GM11168 (cell line): ENCODE measurements at regions not wholly inside any gene's neighbourhood (a gene's known extent, or its start where the extent isn't known, plus 50 kb on each side); places are given as distances from the start of the nearest gene placed in this dataset.
"Not testable (repeated sequence)": the region's sequence is repeated elsewhere in the genome, so short reads cannot be mapped to it uniquely, and the experiment has no call there.

Experiments used
- in situ Hi-C: fragments of 300-500 bp; cut with MboI; formaldehyde crosslinking; loops from one replicate; pipeline ENCODE4 v1.12.0; 2022; ENCODE audit warnings: low sequenced_read_pairs; ENCODE audit not compliant: unreplicated experiment

DNA sequence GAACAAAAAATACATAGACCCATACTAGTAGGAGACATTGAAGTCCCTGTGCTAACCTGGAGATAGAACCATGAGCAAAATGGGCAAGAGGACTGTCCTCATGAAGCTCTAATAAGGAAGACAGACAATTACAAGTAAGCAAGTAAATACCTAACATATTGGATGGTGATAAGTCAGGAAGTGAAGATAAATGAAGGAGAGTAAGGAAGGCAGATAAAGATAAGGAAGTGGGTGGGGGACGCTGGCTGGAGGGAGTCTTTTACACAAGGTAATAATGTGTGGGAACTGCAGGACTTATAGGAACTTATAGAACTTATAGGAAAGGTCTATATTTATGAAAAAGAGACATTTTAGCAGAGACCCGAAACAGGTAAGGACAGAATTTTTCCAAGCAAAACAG is 148.9 kb upstream of the ABI3BP start:
- in situ Hi-C loops = no loop called here

DNA sequence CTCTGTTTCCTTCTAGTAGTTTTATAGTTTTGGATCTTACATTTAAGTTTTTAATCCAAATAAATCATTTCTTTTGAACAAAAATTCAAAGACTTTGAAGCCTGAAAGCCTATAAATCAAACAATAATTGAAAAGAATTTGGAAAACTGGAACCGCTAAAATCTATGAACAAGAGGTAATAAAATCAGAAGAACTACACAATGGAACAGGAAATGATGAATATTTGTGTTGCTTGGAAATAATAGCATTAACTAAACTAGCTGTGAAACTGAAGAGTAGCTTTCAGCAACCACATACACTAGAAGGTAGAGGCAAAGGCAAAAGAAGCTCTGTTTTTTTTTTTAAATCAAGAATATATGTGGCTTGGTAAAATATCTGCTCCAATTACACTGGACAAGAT is 147.9 kb upstream of the ABI3BP start:
- in situ Hi-C loops = no loop called here

DNA sequence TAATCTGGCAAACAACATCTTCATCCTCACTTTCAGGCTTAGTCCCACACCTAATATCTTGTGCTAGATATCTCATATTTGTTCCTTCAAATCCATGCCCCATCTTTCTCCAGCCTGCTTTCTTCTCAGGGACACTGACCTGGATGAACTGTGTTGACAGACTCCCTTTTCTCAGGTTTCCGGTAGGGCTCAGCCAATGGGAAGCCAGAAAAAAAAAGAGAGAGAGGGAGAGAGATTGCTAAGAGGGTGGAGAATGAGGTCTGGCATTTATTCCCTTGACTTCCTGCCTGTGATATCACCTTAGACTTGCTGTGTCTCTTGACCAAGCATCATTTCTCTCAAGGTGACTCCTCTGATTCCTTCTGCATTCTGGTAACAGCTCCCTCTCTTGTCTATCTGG is 145.6 kb upstream of the ABI3BP start:
- in situ Hi-C loops = no loop called here

DNA sequence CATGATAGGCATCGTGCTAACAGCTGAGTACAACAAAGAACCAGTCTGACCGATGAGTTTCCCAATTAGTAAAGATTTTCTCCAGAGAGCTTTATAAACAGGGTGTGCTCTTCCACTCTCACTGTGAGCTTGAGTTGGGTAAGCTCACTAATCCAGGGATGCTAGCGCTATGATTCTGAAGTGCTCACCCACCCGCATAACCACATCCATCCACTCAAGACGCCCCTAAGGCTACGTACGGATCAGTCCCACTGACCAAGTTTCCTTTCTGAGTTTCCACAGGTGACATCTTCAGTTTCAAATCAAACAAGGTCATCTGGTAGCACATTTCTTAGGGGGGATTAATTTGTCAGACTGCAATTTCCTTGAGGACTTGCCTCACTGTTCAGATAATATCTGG is 141.1 kb upstream of the ABI3BP start:
- in situ Hi-C loops = no loop called here

DNA sequence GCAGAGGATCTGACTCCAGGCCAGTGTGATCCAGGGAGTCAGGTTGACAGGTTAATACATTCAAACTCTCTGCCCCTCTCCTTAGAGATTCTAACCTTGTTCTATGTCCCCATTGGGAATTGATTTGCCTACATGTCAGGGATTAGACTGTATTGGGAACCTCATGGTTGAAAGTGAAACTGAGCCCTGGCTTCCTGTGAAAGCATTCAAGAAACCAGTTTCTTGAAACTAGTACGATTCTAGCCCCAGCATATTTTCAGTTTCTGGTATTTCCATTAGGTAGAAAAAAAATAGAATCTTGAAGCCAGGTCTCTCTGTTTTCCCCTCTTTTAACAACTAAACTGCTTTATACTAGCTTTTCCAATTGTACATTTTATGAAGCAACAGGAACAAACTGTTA is 140.4 kb upstream of the ABI3BP start:
- in situ Hi-C loops = no loop called here

DNA sequence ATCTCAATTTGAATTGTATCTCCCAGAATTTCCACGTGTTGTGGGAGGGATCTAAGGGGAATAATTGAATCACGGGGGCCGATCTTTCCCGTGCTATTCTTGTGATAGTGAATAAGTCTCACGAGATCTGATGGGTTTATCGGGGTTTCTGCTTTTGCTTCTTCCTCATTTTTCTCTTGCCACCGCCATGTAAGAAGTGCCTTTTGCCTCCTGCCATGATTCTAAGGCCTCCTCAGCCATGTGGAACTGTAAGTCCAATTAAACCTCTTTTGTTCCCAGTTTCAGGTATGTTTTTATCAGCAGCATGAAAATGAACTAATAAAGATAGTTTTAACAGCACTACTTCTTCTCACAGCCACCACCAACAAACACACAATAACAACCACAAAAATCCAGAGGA is 140.0 kb upstream of the ABI3BP start:
- in situ Hi-C loops = not testable (repeated sequence)

DNA sequence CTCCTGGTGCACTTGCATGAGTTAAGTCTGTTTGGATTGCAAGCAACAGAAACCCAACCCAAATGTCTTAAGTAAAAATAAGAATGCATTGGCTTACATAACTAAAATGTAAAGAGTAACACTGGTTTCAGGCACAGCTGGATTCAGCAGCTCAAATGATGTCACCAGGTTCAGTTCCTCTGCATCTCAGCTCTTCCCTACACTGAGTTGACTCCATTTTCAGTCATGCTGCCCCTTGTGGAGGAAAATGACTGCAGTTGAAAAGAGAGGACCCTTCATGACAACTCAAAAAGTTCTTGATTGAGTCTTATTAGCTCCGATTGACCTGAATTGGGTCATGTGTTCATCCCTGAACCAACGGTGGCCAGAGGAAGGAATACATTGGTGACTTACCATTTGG is 138.5 kb upstream of the ABI3BP start:
- in situ Hi-C loops = no loop called here

DNA sequence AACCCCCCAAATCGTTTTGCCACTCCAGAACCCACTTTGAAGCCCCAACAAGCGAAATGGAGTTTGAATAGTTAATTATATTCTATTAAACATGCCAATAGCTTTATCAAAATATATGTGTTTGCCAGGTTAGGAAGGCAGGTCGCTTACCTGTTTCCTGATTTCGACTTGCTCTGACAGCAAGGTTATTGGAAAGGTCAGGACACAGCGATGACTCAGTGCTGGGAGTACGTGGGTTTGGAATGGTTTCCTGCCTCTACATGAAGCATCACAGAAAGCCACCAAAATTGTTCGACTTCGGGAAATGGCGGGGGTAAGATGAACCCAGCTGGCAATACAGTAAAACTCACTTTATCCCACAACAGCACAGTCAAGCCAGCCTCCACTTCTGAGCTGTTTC is 135.6 kb upstream of the ABI3BP start:
- in situ Hi-C loops = no loop called here

DNA sequence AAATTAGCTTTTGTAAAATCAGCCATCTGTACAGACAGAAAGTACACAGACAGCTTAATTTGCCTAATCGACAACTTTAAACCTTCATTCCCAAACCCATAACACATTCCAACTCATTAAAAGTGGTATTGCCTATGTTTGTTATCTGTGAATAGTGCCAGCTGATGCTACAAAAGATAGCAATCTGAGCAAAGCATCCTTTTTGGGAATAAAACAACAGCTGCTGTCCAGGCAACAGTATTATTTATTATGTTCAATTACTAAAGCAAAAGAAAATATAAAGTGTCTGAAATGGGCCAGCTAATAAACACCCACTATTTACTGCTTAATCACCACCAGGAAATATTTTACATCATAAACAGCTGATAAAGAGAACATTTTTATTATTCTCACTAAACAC is 134.8 kb upstream of the ABI3BP start:
- in situ Hi-C loops = no loop called here

DNA sequence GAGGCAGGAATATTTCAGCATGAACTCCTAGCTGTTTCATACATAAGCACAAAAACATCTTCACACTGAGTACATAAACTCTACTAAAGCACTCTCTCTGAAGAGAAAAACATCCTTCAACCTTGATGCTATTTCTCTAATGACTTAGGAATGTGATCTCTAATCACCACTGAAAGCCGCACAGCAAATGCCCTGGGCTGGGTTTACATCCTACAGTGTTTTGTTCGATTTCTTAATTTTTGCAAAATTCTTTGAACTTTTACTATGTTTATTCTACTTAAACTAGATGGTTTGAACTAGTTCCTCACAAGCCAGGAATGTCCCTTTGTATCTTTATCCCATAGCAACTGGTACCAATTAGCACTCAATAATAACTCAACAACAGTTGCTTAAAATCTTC is 130.9 kb upstream of the ABI3BP start:
- in situ Hi-C loops = no loop called here

DNA sequence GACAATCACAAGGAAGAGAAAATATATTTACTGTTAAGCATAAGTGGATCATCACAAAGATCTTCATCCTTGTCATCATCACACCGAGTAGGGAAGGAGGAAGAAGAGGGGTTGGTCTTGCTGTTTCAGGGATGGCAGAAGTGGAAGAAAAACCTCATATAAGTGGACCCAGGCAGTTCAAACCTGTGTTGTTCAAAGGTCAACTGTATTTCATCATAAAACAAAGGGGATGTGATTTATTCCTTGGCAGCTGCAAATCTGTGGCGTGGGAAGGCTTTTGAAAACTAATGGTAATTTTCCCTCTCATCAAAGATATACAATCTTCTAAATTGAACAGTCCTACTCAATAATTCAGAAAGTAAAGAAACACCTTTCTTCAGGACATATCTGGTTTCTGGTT is 129.9 kb upstream of the ABI3BP start:
- in situ Hi-C loops = no loop called here

DNA sequence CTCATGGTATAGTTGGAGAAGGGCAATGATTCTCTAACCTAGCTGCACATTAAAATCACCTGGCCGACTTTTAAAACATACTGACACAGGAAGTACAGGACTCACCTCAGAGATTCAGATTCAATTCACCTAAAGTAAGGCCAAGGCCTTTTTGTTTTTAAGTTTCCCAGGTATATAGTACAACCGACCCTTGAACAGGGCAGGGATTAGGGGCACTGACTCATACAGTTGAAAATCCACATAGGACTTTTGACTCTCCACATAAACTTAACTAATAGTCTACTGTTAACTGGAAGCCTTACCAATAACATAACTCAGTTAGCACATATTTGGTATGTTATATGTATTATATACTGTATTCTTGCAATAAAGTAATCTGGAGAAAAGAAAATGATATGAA is 129.5 kb upstream of the ABI3BP start:
- in situ Hi-C loops = no loop called here

DNA sequence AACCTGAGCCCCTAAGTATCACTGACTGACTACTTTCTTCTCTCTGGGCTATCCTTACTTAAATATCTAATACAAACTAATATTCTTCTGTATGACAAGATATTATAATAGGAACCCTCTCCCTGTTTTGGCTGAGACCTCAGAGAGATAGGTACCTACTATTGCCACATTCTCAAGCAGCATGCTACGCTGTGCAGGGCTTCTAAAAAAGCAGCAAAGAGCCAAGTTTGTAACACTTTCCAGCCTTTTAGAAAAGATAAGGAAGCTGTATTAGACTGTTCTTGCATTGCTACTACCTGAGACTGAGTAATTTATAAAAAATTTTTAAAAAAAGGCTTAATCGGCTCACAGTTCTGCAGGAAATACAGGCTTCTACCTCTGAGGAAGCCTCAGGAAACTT is 126.8 kb upstream of the ABI3BP start:
- in situ Hi-C loops = no loop called here

DNA sequence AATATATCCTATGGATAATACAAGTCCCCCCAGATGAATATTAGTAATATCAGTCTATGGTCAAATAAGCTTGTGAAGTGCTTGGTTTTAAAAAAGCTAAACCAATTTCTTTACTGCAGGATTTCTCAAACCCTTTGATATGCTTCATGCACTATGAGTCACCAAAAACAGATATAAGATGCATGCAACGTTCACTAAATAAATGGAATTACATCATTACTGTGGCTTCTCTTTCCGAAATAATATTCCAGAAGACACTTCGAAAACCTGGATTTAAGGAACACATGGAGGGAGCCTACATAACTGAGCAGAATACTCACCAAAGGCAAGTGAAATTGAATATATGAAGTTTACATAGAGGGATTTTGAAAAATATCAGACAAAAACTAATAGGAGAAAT is 126.3 kb upstream of the ABI3BP start:
- in situ Hi-C loops = no loop called here

DNA sequence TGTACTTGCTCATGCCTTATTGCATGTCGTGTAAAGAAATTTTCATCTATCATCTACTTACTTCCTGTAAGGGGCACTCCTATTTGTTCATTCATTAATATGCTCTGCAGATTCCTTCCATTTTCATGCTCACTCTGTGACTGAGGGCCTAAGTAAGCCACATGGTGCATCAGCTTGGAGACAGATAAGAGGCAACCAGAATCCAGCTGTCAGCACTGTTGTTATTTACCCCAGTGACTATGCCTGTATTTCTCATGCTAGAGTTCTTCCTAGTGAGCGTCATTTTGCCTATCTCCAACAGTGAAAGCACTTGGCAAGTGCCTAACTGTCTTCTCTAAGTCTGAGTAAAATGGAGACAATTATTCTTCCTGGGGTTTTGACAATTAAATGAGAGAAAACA is 124.8 kb upstream of the ABI3BP start:
- in situ Hi-C loops = no loop called here

DNA sequence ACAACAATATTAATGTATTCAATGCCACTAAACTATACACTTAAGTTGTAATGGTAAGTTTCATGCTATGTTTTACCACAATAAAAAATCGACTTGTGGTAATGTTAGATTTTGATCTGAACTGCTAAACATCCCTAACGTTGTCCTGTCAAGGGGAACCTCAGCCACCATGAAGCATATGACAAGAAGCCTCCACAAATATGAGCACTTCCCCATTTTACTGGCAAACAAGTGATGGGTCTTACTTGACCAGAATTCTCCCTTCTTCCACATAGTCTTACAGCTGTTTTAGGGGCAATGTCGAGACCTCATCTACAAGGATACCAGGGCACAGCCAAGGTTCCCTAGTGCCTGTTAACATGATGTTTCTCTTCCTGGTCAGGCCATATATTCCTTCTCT is 124.2 kb upstream of the ABI3BP start:
- in situ Hi-C loops = no loop called here

DNA sequence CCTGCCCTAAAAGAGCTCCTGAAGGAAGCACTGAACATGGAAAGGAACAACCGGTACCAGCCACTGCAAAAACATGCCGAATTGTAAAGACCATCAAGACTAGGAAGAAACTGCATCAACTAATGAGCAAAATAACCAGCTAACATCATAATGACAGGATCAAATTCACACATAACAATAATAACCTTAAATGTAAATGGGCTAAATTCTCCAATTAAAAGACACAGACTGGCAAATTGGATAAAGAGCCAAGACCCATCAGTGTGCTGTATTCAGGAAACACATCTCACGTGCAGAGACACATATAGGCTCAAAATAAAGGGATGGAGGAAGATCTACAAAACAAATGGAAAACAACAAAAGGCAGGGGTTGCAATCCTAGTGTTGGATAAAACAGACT is 117.1 kb upstream of the ABI3BP start:
- in situ Hi-C loops = not testable (repeated sequence)

DNA sequence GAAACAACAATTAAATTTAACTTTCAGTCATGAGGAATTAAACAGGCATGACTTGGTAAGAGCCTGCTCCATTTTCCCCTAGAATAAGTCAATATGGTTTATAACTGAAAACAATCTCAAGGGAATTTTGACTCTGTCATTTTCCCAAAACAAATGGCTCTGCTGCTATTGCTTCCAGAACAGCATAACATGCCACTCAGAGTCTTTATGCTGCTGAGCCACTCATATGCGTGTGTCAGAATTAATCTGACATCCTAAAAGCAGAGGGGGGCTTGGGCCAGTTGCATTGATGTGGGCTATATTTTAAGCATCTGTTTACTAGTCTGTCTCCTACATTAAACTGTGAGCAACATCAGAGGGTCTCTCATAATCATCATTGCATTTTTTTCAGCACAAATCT is 111.1 kb upstream of the ABI3BP start:
- in situ Hi-C loops = no loop called here

DNA sequence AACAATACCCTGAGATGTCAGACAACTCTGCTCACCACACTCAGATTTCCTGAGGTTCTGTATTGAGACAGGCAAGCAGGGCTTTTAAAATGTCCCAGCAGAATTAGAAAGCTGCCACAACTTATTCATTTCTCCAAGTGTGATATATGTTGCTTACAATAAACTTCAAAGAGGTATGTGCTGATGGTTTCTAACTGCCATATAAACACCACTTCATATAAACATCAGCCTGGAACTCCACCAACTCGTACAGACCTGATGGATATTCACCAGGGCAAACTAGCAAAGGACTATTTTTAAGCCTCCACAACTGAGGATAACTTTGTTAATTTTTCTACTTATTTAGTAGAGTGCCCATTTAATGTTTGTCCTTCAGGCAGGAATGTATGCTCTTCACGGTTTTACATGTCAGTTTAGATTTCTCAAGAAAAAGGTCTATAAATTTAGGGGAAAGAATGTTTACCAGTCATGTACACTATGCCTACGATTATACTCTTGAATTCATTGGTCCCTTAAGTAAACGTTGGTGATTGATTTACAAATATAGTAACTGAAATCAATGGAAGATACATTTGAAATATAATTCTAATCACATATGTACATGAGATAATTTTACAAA is 109.6 kb upstream of the ABI3BP start:
- in situ Hi-C loops = no loop called here

DNA sequence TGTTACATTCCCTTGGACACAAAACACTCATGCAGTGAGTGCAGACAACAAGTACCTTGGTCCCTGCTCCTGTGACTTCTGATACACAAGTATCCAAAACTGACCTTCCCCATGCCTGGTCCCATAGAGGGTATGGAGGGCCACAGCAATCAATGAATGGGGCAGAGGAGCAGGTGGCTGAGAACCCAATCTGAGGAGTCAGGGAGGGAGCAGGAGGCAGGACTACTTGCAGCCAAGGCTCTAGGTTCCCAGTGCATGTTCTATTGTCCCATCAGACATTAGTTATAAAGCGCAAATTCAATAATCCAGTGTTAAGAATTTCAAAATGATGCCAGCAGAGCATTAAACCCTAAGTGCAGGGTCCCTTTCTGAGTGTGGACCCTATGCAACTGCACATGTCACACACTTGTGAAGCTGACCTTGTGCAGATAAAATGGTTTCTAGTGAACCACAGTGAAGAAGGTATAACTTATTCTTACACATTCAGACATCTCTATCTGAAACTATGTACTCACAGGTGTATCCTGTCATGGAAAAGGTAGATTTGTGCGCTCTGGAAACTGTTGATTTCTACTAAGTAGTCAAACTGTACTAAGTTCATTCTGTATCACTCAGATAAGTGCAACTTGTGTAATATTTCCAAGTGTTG is 107.3 kb upstream of the ABI3BP start:
- in situ Hi-C loops = no loop called here

DNA sequence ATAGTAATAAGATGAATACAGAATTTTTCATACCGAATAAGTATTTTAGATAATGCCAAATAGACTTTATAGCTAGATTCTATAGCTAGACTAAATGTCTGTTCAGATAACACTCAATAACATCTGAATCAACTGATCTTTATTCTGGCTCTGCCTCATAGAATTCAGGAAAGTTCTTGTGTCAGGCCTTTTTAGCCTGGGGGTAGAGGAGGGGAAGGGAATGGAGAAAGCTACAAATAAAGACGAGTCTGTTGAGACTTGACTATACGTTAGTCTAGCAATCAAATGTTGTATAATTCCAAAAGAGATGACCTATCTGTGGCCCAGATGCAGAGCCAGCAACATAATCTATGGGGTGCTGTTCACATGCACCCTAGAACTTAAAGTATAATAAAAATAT is 106.6 kb upstream of the ABI3BP start:
- in situ Hi-C loops = no loop called here

DNA sequence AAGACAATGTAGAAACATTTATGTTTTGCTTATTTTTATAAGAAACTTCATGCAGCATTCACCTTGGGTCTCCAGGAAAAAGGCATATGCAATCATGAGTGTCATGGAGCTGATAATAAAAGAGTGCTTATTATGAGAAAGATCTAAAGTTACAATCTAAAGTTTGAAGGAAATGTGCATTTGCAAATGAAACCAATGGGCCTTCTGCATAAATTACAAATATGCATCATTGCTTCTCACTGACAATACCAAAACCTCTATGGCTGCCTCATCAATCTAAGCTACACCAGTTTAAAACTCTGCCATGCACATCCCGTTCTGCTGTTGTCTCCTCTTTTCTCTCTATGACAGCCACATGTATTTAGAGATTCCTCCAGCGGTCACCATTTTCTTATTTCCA is 103.2 kb upstream of the ABI3BP start:
- in situ Hi-C loops = no loop called here
